ENCODE measurements at regions not wholly inside any gene's neighbourhood (a gene's known extent, or its start where the extent isn't known, plus 50 kb on each side); places are given as distances from the start of the nearest gene placed in this dataset.

DNA sequence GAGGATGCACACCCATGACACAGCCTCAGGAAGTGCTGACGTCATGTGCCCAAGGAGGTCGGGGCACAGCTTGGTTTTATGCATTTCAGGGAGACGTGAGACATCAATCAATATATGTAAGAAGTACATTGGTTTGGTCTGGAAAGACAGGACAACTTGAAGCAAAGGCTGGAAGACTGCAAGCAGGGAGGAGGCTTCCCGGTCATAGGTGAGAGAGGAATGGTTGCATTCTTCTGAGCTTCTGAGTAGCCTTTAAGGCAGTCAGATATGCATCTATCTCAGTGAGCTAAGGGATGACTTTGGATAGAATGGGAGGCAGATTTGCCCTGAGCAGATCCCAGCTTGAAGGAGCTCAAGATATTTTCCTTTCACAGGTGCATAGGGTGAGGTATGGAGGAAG is 349.5 kb downstream of the TYW1 start:
- in situ Hi-C loops (cut with MboI; ENCODE audit: low sequenced_read_pairs) (no loop called here), intact Hi-C loops (cut with micrococcal nuclease) (no loop called here), dilution Hi-C loops (cut with HindIII; ENCODE audit: low sequenced_read_pairs, unreplicated experiment) (no loop called here)
- TF ChIP-seq CEBPB (IDR thresholded peaks at IDR 0.05; ENCODE audit: low read depth, low read length) (no peak), CHD1 (IDR thresholded peaks at IDR 0.05; ENCODE audit: low read depth, low read length) (no peak), RFX5 (IDR thresholded peaks at IDR 0.05; ENCODE audit: low read depth, low read length) (no peak), MAFK (IDR thresholded peaks at IDR 0.05; ENCODE audit: low read depth, low read length) (no peak), MXI1 (IDR thresholded peaks at IDR 0.05; ENCODE audit: borderline replicate concordance, low read depth, low read length) (no peak), MAZ (IDR thresholded peaks at IDR 0.05; ENCODE audit: borderline replicate concordance, low read depth, low read length) (no peak), BHLHE40 (IDR thresholded peaks at IDR 0.05; ENCODE audit: low read depth, low read length) (no peak), SMC3 (IDR thresholded peaks at IDR 0.05; ENCODE audit: low read depth, low read length) (no peak), POLR2A (IDR thresholded peaks at IDR 0.05; ENCODE audit: low read depth, low read length) (no peak), NFE2L2 (IDR thresholded peaks at IDR 0.05; ENCODE audit: low read depth, low read length) (no peak), FOS (IDR thresholded peaks at IDR 0.05; ENCODE audit: low read depth, low read length) (no peak)
- TF ChIP-seq, protein P1, sequence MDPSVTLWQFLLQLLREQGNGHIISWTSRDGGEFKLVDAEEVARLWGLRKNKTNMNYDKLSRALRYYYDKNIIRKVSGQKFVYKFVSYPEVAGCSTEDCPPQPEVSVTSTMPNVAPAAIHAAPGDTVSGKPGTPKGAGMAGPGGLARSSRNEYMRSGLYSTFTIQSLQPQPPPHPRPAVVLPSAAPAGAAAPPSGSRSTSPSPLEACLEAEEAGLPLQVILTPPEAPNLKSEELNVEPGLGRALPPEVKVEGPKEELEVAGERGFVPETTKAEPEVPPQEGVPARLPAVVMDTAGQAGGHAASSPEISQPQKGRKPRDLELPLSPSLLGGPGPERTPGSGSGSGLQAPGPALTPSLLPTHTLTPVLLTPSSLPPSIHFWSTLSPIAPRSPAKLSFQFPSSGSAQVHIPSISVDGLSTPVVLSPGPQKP (IDR thresholded peaks at IDR 0.05; ENCODE audit: borderline replicate concordance, low read depth, low read length): no peak
- TF ChIP-seq, protein P2, sequence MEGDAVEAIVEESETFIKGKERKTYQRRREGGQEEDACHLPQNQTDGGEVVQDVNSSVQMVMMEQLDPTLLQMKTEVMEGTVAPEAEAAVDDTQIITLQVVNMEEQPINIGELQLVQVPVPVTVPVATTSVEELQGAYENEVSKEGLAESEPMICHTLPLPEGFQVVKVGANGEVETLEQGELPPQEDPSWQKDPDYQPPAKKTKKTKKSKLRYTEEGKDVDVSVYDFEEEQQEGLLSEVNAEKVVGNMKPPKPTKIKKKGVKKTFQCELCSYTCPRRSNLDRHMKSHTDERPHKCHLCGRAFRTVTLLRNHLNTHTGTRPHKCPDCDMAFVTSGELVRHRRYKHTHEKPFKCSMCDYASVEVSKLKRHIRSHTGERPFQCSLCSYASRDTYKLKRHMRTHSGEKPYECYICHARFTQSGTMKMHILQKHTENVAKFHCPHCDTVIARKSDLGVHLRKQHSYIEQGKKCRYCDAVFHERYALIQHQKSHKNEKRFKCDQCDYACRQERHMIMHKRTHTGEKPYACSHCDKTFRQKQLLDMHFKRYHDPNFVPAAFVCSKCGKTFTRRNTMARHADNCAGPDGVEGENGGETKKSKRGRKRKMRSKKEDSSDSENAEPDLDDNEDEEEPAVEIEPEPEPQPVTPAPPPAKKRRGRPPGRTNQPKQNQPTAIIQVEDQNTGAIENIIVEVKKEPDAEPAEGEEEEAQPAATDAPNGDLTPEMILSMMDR (conservative IDR thresholded peaks at IDR 0.05; ENCODE audit: low read depth, low read length): no peak
- TF ChIP-seq, protein P3, sequence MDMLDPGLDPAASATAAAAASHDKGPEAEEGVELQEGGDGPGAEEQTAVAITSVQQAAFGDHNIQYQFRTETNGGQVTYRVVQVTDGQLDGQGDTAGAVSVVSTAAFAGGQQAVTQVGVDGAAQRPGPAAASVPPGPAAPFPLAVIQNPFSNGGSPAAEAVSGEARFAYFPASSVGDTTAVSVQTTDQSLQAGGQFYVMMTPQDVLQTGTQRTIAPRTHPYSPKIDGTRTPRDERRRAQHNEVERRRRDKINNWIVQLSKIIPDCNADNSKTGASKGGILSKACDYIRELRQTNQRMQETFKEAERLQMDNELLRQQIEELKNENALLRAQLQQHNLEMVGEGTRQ (IDR thresholded peaks at IDR 0.05; ENCODE audit: low read depth, low read length): no peak
- Histone ChIP-seq H3K14ac (replicated peaks; ENCODE audit: low read depth, low read length) (no peak overlapping the region), H2BK120ac (ENCODE audit: low read depth, low read length) (no peak overlapping the region), H2AFZ (replicated peaks; ENCODE audit: low read length, poor library complexity) (no peak overlapping the region), H2AK9ac (replicated peaks; ENCODE audit: low read depth, low read length, poor library complexity) (no peak overlapping the region), H3K79me1 (ENCODE audit: low read depth in 1 of 2, low read length in 2 of 2) (no peaks in the 10 kb centered on the region), H4K20me1 (ENCODE audit: insufficient read depth, low read length) (no peaks in the 10 kb centered on the region), H3K27ac (ENCODE audit: insufficient read depth, low read length) (no peak overlapping the region), H3K4me3 (ENCODE audit: insufficient read depth, low read depth, low read length) (no peak overlapping the region), H2BK5ac (ENCODE audit: low read depth, low read length, poor library complexity, severe bottlenecking) (no peak overlapping the region), H3K23ac (ENCODE audit: low read depth, low read length) (no peak overlapping the region), H3K18ac (ENCODE audit: low read depth, low read length) (no peak overlapping the region), H3K9me1 (ENCODE audit: insufficient read depth, low read length) (no peaks in the 10 kb centered on the region), H2BK15ac (ENCODE audit: low read depth, low read length) (no peak overlapping the region), H3K36me3 (ENCODE audit: control insufficient read depth, insufficient read depth, low read length) (peaks cover 1% of the 10 kb centered on the region; the same call in 1 of the 2 replicates), H3K27me3 (ENCODE audit: control insufficient read depth, insufficient read depth, low read length) (no peaks in the 10 kb centered on the region), H4K5ac (ENCODE audit: low read depth, low read length) (no peak overlapping the region), H3K4me2 (ENCODE audit: low read depth, low read length) (no peak overlapping the region), H2BK20ac (ENCODE audit: low read depth, low read length) (no peak overlapping the region), H3K9ac (ENCODE audit: low read depth, low read length) (no peak overlapping the region), H3K9me3 (ENCODE audit: control insufficient read depth, insufficient read depth, low read length) (peaks cover 4% of the 10 kb centered on the region; the same call in 1 of the 2 replicates), H4K91ac (ENCODE audit: insufficient read depth, low read depth, low read length) (no peak overlapping the region), H2AK5ac (ENCODE audit: low read depth, low read length) (no peak overlapping the region), H3K56ac (ENCODE audit: extremely low read depth, insufficient read depth, low read length) (no peak overlapping the region), H4K8ac (ENCODE audit: low read depth in 2 of 2, low read length in 2 of 2) (no peak overlapping the region), H3K4ac (ENCODE audit: low read depth, low read length) (no peak overlapping the region), H3K4me1 (ENCODE audit: control insufficient read depth, insufficient read depth, low read length) (no peaks in the 10 kb centered on the region)
- DNase-seq (no peak), ATAC-seq (ENCODE audit: low read depth) (no peak)
- no TSS peak for BruUV-seq (replicated peaks)
- ChIA-PET POLR2A (ENCODE audit: unreplicated experiment) (no interaction called here), CTCF (no interaction called here)
- no CpG with 5 or more reads among the region's 4 CpGs for WGBS, 2 experiments (ENCODE audit: extremely low coverage in 2 of 2, insufficient read length in 1 of 2)

All from IMR-90 (cell line).